H1 (cell line): ENCODE measurements at regions not wholly inside any gene's neighbourhood (a gene's known extent, or its start where the extent isn't known, plus 50 kb on each side); places are given as distances from the start of the nearest gene placed in this dataset.

Experiments used
- CTCF ChIA-PET: fragments of 300-600 bp; sonication (Branson Sonifier 250); formaldehyde crosslinking; loops from one replicate; lab custom pipeline; 2021; ENCODE audit not compliant: partially characterized antibody; lab: Charles Lee
- POLR2A ChIA-PET: fragments of 300-600 bp; sonication (Branson Sonifier 250); formaldehyde crosslinking; loops from one replicate; lab custom pipeline; 2021; ENCODE audit warnings: inconsistent platforms; ENCODE audit not compliant: partially characterized antibody; lab: Charles Lee
- DNase-seq, 2 experiments: peaks; one replicate each; pipeline versions ENCODE4 v3.0.0 to v3.0.0-alpha.2; 2010 to 2022; ENCODE audit warnings: low spot score in 2 of 2, low read depth in 1 of 2, mixed read lengths in 1 of 2
- FAIRE-seq: peaks from 2 replicates; lab custom pipeline; 2011; peaks lifted over from hg19 to GRCh38; lab: Jason Lieb, UNC
- H2AFZ ChIP-seq: 2 replicates; pipeline ENCODE4 v1.8.1; 2012; ENCODE audit warnings: low read length, inconsistent platforms
- H2AK5ac ChIP-seq: 2 replicates; pipeline ENCODE4 v1.6.1; 2013; ENCODE audit warnings: low read depth, low read length
- H2BK120ac ChIP-seq: replicated peaks from 2 replicates; pipeline ENCODE3; 2013; ENCODE audit warnings: low read depth, low read length, inconsistent platforms
- H2BK12ac ChIP-seq: 2 replicates; pipeline ENCODE4 v1.6.1; 2013; ENCODE audit warnings: low read depth, low read length
- H2BK15ac ChIP-seq: 2 replicates; pipeline ENCODE4 v1.6.1; 2013; ENCODE audit warnings: low read length
- H2BK20ac ChIP-seq: 2 replicates; pipeline ENCODE4 v1.6.1; 2013; ENCODE audit warnings: low read length
- H2BK5ac ChIP-seq: 2 replicates; pipeline ENCODE4 v1.6.1; 2013; ENCODE audit warnings: low read depth, low read length
- H3K14ac ChIP-seq: 2 replicates; pipeline ENCODE4 v1.6.1; 2013; ENCODE audit warnings: inconsistent platforms; ENCODE audit not compliant: insufficient read length
- H3K18ac ChIP-seq: 2 replicates; pipeline ENCODE4 v1.6.1; 2013; ENCODE audit warnings: low read length; ENCODE audit errors: extremely low read depth
- H3K23ac ChIP-seq: 2 replicates; pipeline ENCODE4 v1.6.1; 2013; ENCODE audit warnings: inconsistent platforms; ENCODE audit not compliant: insufficient read length
- H3K23me2 ChIP-seq: 2 replicates; pipeline ENCODE4 v1.6.1; 2013; ENCODE audit warnings: low read depth, low read length
- H3K27ac ChIP-seq: 2 replicates; pipeline ENCODE4 v1.6.1; 2011; ENCODE audit warnings: low read depth, low read length, inconsistent platforms
- H3K27me3 ChIP-seq, 4 experiments: replicated peaks in 1 of 4; 1 replicate in 1 of 4; 2 replicates in 3 of 4; pipeline versions ENCODE4 v1.6.1 to v1.8.1; 2011 to 2013; ENCODE audit warnings: low read length in 3 of 4, mild to moderate bottlenecking in 3 of 4, inconsistent platforms in 2 of 4, mixed read lengths in 2 of 4, moderate library complexity in 1 of 4; ENCODE audit not compliant: control insufficient read depth in 3 of 4, insufficient read depth in 3 of 4; ENCODE audit errors: extremely low read depth in 1 of 4
- H3K36me3 ChIP-seq, 4 experiments: 2 replicates each; pipeline versions ENCODE4 v1.6.1 to v1.8.1; 2011 to 2013; ENCODE audit warnings: mild to moderate bottlenecking in 4 of 4, low read length in 3 of 4, moderate library complexity in 2 of 4, control low read depth in 1 of 4, inconsistent platforms in 1 of 4; ENCODE audit not compliant: insufficient read depth in 4 of 4, control insufficient read depth in 2 of 4
- H3K4ac ChIP-seq: replicated peaks from 2 replicates; pipeline ENCODE3; 2013; ENCODE audit warnings: low read length, low read depth, mixed read lengths, inconsistent platforms; ENCODE audit not compliant: insufficient read length
- H3K4me1 ChIP-seq, 4 experiments: replicated peaks in 1 of 4; 1 replicate in 1 of 4; 2 replicates in 3 of 4; pipeline versions ENCODE4 v1.6.1 to v1.8.1; 2011 to 2013; ENCODE audit warnings: low read length in 3 of 4, inconsistent platforms in 2 of 4, mixed read lengths in 1 of 4; ENCODE audit not compliant: insufficient read depth in 4 of 4, control insufficient read depth in 3 of 4
- H3K4me2 ChIP-seq, 2 experiments: 2 replicates each; pipeline versions ENCODE4 v1.6.1 to v1.8.1; 2011 to 2013; ENCODE audit warnings: low read depth in 2 of 2, low read length in 2 of 2, control low read depth in 1 of 2, inconsistent platforms in 1 of 2, mild to moderate bottlenecking in 1 of 2; ENCODE audit not compliant: insufficient read depth in 1 of 2
- H3K4me3 ChIP-seq, 4 experiments: fragments of 200-600, 300-600 bp in 1 of 4; sonication (generic), shearing (Covaris generic), sonication (Bioruptor Twin) in 1 of 4; 2 replicates each; pipeline versions ENCODE4 v1.5.1 to v1.8.1; 2011 to 2016; ENCODE audit warnings: low read length in 4 of 4, low read depth in 3 of 4, control low read depth in 2 of 4, inconsistent platforms in 2 of 4, mild to moderate bottlenecking in 2 of 4, mixed read lengths in 1 of 4, moderate library complexity in 1 of 4; ENCODE audit not compliant: insufficient read depth in 2 of 4; ENCODE audit errors: extremely low read depth in 1 of 4
- H3K56ac ChIP-seq: replicated peaks from 2 replicates; pipeline ENCODE3; 2013; ENCODE audit warnings: low read depth, mild to moderate bottlenecking, mixed read lengths, low read length, inconsistent platforms; ENCODE audit not compliant: insufficient read length
- H3K79me1 ChIP-seq: 2 replicates; pipeline ENCODE4 v1.6.1; 2013; ENCODE audit warnings: low read depth, low read length, control low read depth
- H3K79me2 ChIP-seq, 2 experiments: 2 replicates each; pipeline versions ENCODE4 v1.6.1 to v1.8.1; 2012 to 2013; ENCODE audit warnings: low read length in 2 of 2, mild to moderate bottlenecking in 2 of 2, inconsistent platforms in 1 of 2; ENCODE audit not compliant: insufficient read depth in 2 of 2, control insufficient read depth in 1 of 2
- H3K9ac ChIP-seq, 4 experiments: replicated peaks in 1 of 4; 1 replicate in 1 of 4; 2 replicates in 3 of 4; pipeline versions ENCODE4 v1.6.1 to v1.8.1; 2011 to 2013; ENCODE audit warnings: low read depth in 3 of 4, low read length in 3 of 4, control low read depth in 2 of 4, mild to moderate bottlenecking in 2 of 4, moderate library complexity in 2 of 4, inconsistent platforms in 1 of 4; ENCODE audit errors: extremely low read depth in 1 of 4
- H3K9me3 ChIP-seq, 2 experiments: 2 replicates each; pipeline versions ENCODE4 v1.6.1 to v1.8.1; 2012 to 2013; ENCODE audit warnings: mild to moderate bottlenecking in 2 of 2, moderate library complexity in 2 of 2, control low read depth in 1 of 2, inconsistent platforms in 1 of 2, low read depth in 1 of 2, low read length in 1 of 2, mixed read lengths in 1 of 2; ENCODE audit not compliant: insufficient read depth in 2 of 2
- H4K20me1 ChIP-seq, 2 experiments: replicated peaks in 1 of 2; 2 replicates each; pipeline versions ENCODE3 to v1.8.1; 2011 to 2013; ENCODE audit warnings: inconsistent platforms in 2 of 2, low read length in 2 of 2, mild to moderate bottlenecking in 1 of 2; ENCODE audit not compliant: insufficient read depth in 2 of 2, control insufficient read depth in 1 of 2
- H4K5ac ChIP-seq: 2 replicates; pipeline ENCODE4 v1.6.1; 2013; ENCODE audit warnings: low read length, low read depth, mixed read lengths, inconsistent platforms; ENCODE audit not compliant: insufficient read length
- H4K8ac ChIP-seq: 2 replicates; pipeline ENCODE4 v1.8.0; 2013; ENCODE audit warnings: mild to moderate bottlenecking, moderate library complexity, low read length, inconsistent platforms; ENCODE audit not compliant: insufficient read depth; ENCODE audit errors: extremely low read depth
- H4K91ac ChIP-seq: replicated peaks from 2 replicates; pipeline ENCODE3; 2013; ENCODE audit warnings: low read length, mixed read lengths, inconsistent platforms; ENCODE audit not compliant: insufficient read length
- CTBP2 ChIP-seq: IDR thresholded peaks from 2 replicates; pipeline ENCODE4 v1.7.0; 2011; ENCODE audit warnings: borderline replicate concordance, mild to moderate bottlenecking, moderate library complexity, mixed read lengths, low read length; ENCODE audit not compliant: insufficient read depth, insufficient read length
- EGR1 ChIP-seq: IDR thresholded peaks from 2 replicates; pipeline ENCODE4 v1.6.1; 2011; ENCODE audit warnings: low read depth, low read length, borderline replicate concordance
- POLR2AphosphoS5 ChIP-seq: IDR thresholded peaks from 2 replicates; pipeline ENCODE4 v1.6.1; 2011; ENCODE audit warnings: low read depth, low read length
- SIX5 ChIP-seq: IDR thresholded peaks from 2 replicates; pipeline ENCODE4 v1.6.1; 2011; ENCODE audit warnings: mild to moderate bottlenecking, low read depth, low read length
- ZNF274 ChIP-seq: IDR thresholded peaks from 2 replicates; pipeline ENCODE4 v1.7.0; 2012; ENCODE audit warnings: low read length, borderline replicate concordance; ENCODE audit errors: extremely low read depth
- WGBS, 2 experiments: shearing (Covaris generic) in 1 of 2; methylation state at CpG; one replicate each; pipeline versions ENCODE4 v1.1.6 to v1.1.7; 2013 to 2015; ENCODE audit warnings: low lambda C conversion rate in 2 of 2, mixed read lengths in 2 of 2, inconsistent platforms in 1 of 2, low coverage in 1 of 2, missing lambda C conversion rate in 1 of 2; ENCODE audit not compliant: insufficient replicate concordance in 2 of 2, insufficient coverage in 1 of 2, insufficient read length in 1 of 2; ENCODE audit errors: extremely low coverage in 1 of 2, missing lambda C conversion rate in 1 of 2; 5-methylcytosine and 5-hydroxymethylcytosine counted together
- TF ChIP-seq, protein P1 (sequence below): IDR thresholded peaks from 2 replicates; pipeline ENCODE4 v1.6.1; 2012; ENCODE audit warnings: inconsistent platforms

DNA sequence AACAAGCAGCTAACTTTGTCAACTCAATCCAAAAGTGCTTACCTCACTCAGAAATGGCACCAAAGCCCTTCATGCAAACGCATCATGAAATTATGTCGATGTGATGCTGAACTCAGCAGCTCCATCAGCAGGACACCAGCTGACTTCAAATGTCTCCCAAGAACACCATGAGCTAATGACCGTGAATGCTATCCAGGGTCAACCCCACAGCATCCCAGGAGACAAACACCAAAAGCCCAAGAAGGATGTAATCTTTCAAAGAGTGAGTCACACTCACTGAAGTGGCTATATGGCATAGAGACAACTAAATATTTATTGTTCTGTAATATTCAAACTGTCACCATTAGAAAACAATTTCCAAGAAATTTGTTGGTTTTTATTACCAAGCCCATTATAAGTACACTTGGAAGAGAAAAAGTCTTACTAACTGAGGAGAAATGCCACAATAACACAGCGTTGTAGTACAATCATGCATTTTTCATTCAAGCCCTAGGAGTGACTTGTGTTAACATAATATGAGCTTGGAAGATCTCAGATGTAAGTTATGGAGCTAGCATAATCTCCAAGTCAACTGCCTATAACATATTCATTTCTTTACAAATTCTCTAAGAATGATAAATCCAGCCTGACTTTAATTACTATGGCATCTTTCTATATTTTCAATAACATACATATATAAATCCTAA, 165.0 kb upstream of the CCDC68 start:
- no peaks in the 10 kb centered on the region for H3K4me1 ChIP-seq
- no peak overlapping the region for H3K14ac ChIP-seq
- H3K9me3 ChIP-seq: no peaks in the 10 kb centered on the region
- no peak overlapping the region for H2BK5ac ChIP-seq
- no peak overlapping the region for H2BK120ac ChIP-seq
- ChIA-PET POLR2A (no interaction called here), CTCF (no interaction called here)
- no peaks in the 10 kb centered on the region for H3K36me3 ChIP-seq
- no peak overlapping the region for H3K27ac ChIP-seq
- H2BK15ac ChIP-seq: no peak overlapping the region
- no peak overlapping the region for H4K5ac ChIP-seq
- no peak overlapping the region for H3K18ac ChIP-seq
- TF ChIP-seq EGR1 (no peak), ZNF274 (no peak), SIX5 (no peak), CTBP2 (no peak), POLR2AphosphoS5 (no peak)
- TF ChIP-seq, protein P1, sequence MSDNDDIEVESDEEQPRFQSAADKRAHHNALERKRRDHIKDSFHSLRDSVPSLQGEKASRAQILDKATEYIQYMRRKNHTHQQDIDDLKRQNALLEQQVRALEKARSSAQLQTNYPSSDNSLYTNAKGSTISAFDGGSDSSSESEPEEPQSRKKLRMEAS: no peak
- no peak for DNase-seq
- H3K4me2 ChIP-seq: no peak overlapping the region
- H3K79me1 ChIP-seq: no peaks in the 10 kb centered on the region
- no peak overlapping the region for H2AK5ac ChIP-seq
- no peak overlapping the region for H2BK12ac ChIP-seq
- H3K27me3 ChIP-seq: no peaks in the 10 kb centered on the region
- H4K20me1 ChIP-seq: no peaks in the 10 kb centered on the region
- H3K9ac ChIP-seq: no peak overlapping the region; a peak in 1 of 7 replicates
- no peaks in the 10 kb centered on the region for H3K79me2 ChIP-seq
- no peak overlapping the region for H3K4me3 ChIP-seq
- no peak overlapping the region for H3K4ac ChIP-seq
- no peak for FAIRE-seq
- no peak overlapping the region for H3K23ac ChIP-seq
- no peak overlapping the region for H2BK20ac ChIP-seq
- no peak overlapping the region for H4K91ac ChIP-seq
- 93% methylated on average over 4 of the region's 4 CpGs; no CpG with 5 or more reads in 1 of the 2 experiments for whole genome bisulfite sequencing, 2 experiments
- no peak overlapping the region for H4K8ac ChIP-seq
- no peak overlapping the region for H2AFZ ChIP-seq
- no peak overlapping the region for H3K56ac ChIP-seq
- H3K23me2 ChIP-seq: no peaks in the 10 kb centered on the region
